ENCODE measurements at regions not wholly inside any gene's neighbourhood (a gene's known extent, or its start where the extent isn't known, plus 50 kb on each side); places are given as distances from the start of the nearest gene placed in this dataset.
"Not testable (repeated sequence)": the region's sequence is repeated elsewhere in the genome, so short reads cannot be mapped to it uniquely, and the experiment has no call there.

DNA sequence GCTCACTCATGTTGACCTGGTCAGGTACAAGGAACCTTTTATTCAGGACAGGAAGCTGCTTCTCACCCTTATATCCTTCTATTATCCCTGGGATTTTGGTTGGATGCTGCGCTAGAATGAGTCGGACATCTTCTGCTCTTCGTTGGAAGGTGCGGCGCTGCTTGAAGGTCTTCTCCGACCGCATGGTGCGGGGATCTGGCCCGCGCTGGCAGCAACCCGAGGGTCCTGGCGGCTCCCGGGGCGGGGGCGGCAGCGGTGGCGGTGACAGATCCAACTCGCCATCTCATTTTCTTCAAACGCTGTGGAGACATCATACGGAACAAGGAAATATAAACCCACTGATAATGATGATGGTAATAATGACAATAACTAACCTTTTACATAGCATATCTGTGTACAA is 126.3 kb downstream of the ATXN7L3B start:
- TF ChIP-seq, protein P1, sequence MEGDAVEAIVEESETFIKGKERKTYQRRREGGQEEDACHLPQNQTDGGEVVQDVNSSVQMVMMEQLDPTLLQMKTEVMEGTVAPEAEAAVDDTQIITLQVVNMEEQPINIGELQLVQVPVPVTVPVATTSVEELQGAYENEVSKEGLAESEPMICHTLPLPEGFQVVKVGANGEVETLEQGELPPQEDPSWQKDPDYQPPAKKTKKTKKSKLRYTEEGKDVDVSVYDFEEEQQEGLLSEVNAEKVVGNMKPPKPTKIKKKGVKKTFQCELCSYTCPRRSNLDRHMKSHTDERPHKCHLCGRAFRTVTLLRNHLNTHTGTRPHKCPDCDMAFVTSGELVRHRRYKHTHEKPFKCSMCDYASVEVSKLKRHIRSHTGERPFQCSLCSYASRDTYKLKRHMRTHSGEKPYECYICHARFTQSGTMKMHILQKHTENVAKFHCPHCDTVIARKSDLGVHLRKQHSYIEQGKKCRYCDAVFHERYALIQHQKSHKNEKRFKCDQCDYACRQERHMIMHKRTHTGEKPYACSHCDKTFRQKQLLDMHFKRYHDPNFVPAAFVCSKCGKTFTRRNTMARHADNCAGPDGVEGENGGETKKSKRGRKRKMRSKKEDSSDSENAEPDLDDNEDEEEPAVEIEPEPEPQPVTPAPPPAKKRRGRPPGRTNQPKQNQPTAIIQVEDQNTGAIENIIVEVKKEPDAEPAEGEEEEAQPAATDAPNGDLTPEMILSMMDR (IDR thresholded peaks at IDR 0.05), result no peak
- intact Hi-C loops (cut with DNase I), result no loop called here
- ATAC-seq (no peak), DNase-seq (peak in 2 of 6 donors; percentile 21 to 40), FAIRE-seq (no peak)
- H3K27me3 ChIP-seq, result no peaks in the 10 kb centered on the region
- peaks cover 0 to 3% (median 0%) of the 10 kb centered on the region in 4 donors for H3K9me3 ChIP-seq
- H3K36me3 ChIP-seq, result no peaks in the 10 kb centered on the region
- no peaks in the 10 kb centered on the region for H3K4me1 ChIP-seq
- WGBS, 2 donors, result 92 to 94% methylated on average over 20 of the region's 20 CpGs
- H3K4me3 ChIP-seq, result no peak overlapping the region
- H3K27ac ChIP-seq, result no peak overlapping the region

- TF ChIP-seq, protein P1 (IDR thresholded peaks at IDR 0.05), result no peak
- intact Hi-C loops (cut with DNase I), result no loop called here
Measured at GRCh38 chr12:74665690-74666089, 128.1 kb downstream of the ATXN7L3B start.

DNA sequence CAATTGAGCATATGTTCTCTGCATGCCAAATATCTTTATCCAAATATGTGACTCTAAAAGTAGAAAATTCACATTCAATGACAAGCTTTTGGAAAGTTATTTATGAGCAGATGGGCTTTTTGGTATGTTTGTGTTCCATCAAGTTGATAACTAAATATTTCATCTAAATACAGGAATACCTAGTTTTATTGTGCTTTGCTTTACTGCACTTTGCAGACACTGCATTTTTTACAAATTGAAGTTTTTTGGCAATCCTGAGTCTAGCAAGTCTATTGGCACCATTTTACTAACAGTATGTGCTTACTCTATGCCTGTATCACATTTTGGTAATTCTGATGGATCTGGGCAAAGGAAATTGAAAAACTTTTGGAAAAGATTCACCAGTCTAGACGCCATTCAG is 133.8 kb downstream of the ATXN7L3B start:
- intact Hi-C loops (cut with DNase I), result no loop called here
- DNase-seq (no peak), ATAC-seq (no peak), FAIRE-seq (no peak)
- 61 to 72% methylated on average over 1 of the region's 1 CpG for WGBS, 2 donors
- no peaks in the 10 kb centered on the region for H3K9me3 ChIP-seq
- H3K36me3 ChIP-seq, result no peaks in the 10 kb centered on the region
- no peak overlapping the region for H3K4me3 ChIP-seq
- TF ChIP-seq, protein P1 (IDR thresholded peaks at IDR 0.05), result no peak
- H3K27me3 ChIP-seq, result no peaks in the 10 kb centered on the region
- no peaks in the 10 kb centered on the region for H3K4me1 ChIP-seq
- H3K27ac ChIP-seq, result no peak overlapping the region

More at GRCh38 chr12:74665690-74666089, 128.1 kb downstream of the ATXN7L3B start:
- H3K4me3 ChIP-seq, result no peak overlapping the region
- H3K27me3 ChIP-seq, result no peaks in the 10 kb centered on the region
- H3K36me3 ChIP-seq, result no peaks in the 10 kb centered on the region
- DNase-seq (no peak), FAIRE-seq (no peak), ATAC-seq (no peak)
- H3K27ac ChIP-seq, result no peak overlapping the region
- H3K4me1 ChIP-seq, result no peaks in the 10 kb centered on the region
- peaks cover 0 to 3% (median 0%) of the 10 kb centered on the region in 4 donors for H3K9me3 ChIP-seq

GRCh38 chr12:74676955-74677354 is 139.3 kb downstream of the ATXN7L3B start:
- H3K36me3 ChIP-seq; H3K4me1 ChIP-seq; H3K4me3 ChIP-seq; H3K9me3 ChIP-seq; ATAC-seq; FAIRE-seq; intact Hi-C loops (cut with DNase I); H3K27me3 ChIP-seq; H3K27ac ChIP-seq; DNase-seq: not testable (repeated sequence)
- WGBS, 2 donors, result 63 to 82% methylated on average over 4 of the region's 4 CpGs

- 54 to 63% methylated on average over 5 of the region's 5 CpGs for WGBS, 2 donors
- no peak for ATAC-seq
- TF ChIP-seq, protein P1 (IDR thresholded peaks at IDR 0.05), result no peak
Measured at GRCh38 chr12:74685385-74685784, 147.8 kb downstream of the ATXN7L3B start.

More at GRCh38 chr12:74685385-74685784, 147.8 kb downstream of the ATXN7L3B start:
- FAIRE-seq (no peak), DNase-seq (no peak)
- Histone ChIP-seq H3K4me3 (no peak overlapping the region), H3K36me3 (no peaks in the 10 kb centered on the region), H3K9me3 (no peaks in the 10 kb centered on the region), H3K4me1 (no peaks in the 10 kb centered on the region), H3K27me3 (no peaks in the 10 kb centered on the region), H3K27ac (no peak overlapping the region)
- intact Hi-C loops (cut with DNase I), result no loop called here
